ENCODE measurements at regions not wholly inside any gene's neighbourhood (a gene's known extent, or its start where the extent isn't known, plus 50 kb on each side); places are given as distances from the start of the nearest gene placed in this dataset.

DNA sequence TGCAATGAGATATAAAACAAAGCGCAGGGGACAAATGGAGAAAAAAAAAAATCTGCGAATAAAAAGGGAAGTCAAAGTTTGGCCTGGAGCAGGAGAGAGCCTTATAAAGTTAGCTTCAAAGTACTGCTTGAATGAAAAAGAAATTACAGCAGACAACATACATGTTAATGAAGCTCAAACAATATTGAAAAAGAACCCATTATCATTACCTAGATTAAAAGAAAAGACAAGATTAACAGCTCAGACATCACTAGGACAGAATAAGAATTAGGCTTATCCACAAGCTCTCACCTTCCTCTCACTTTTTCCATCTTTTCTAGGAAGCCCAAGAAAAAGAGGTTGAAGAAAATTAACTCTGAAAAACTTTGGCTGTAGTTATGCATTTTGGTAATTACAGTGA, 503.5 kb downstream of the ETNK1 start:
- no TSS peak for BruUV-seq (replicated peaks)
- no CpG with 5 or more reads among the region's 2 CpGs for WGBS, 2 experiments (ENCODE audit: extremely low coverage in 2 of 2, insufficient read length in 1 of 2)
- no peaks in the 10 kb centered on the region for H3K9me3 ChIP-seq (ENCODE audit: control insufficient read depth, insufficient read depth, low read length)
- no peaks in the 10 kb centered on the region for H4K20me1 ChIP-seq (ENCODE audit: insufficient read depth, low read length)
- no peak overlapping the region for H2BK120ac ChIP-seq (ENCODE audit: low read depth, low read length)
- H2BK20ac ChIP-seq (ENCODE audit: low read depth, low read length), result no peak overlapping the region
- no peak overlapping the region for H4K91ac ChIP-seq (ENCODE audit: insufficient read depth, low read depth, low read length)
- intact Hi-C loops (cut with micrococcal nuclease) (no loop called here), in situ Hi-C loops (cut with MboI; ENCODE audit: low sequenced_read_pairs) (no loop called here), dilution Hi-C loops (cut with HindIII; ENCODE audit: low sequenced_read_pairs, unreplicated experiment) (no loop called here)
- TF ChIP-seq, protein P1, sequence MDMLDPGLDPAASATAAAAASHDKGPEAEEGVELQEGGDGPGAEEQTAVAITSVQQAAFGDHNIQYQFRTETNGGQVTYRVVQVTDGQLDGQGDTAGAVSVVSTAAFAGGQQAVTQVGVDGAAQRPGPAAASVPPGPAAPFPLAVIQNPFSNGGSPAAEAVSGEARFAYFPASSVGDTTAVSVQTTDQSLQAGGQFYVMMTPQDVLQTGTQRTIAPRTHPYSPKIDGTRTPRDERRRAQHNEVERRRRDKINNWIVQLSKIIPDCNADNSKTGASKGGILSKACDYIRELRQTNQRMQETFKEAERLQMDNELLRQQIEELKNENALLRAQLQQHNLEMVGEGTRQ (IDR thresholded peaks at IDR 0.05; ENCODE audit: low read depth, low read length), result no peak
- TF ChIP-seq BHLHE40 (IDR thresholded peaks at IDR 0.05; ENCODE audit: low read depth, low read length) (no peak), FOS (IDR thresholded peaks at IDR 0.05; ENCODE audit: low read depth, low read length) (no peak), NFE2L2 (IDR thresholded peaks at IDR 0.05; ENCODE audit: low read depth, low read length) (no peak), MAZ (IDR thresholded peaks at IDR 0.05; ENCODE audit: borderline replicate concordance, low read depth, low read length) (no peak), RCOR1 (IDR thresholded peaks at IDR 0.05; ENCODE audit: insufficient replicate concordance, low read length) (no peak), CEBPB (IDR thresholded peaks at IDR 0.05; ENCODE audit: low read depth, low read length) (no peak), MXI1 (IDR thresholded peaks at IDR 0.05; ENCODE audit: borderline replicate concordance, low read depth, low read length) (no peak), RFX5 (IDR thresholded peaks at IDR 0.05; ENCODE audit: low read depth, low read length) (no peak), POLR2A (IDR thresholded peaks at IDR 0.05; ENCODE audit: low read depth, low read length) (no peak), MAFK (IDR thresholded peaks at IDR 0.05; ENCODE audit: low read depth, low read length) (no peak), SMC3 (IDR thresholded peaks at IDR 0.05; ENCODE audit: low read depth, low read length) (no peak)
- TF ChIP-seq, protein P2, sequence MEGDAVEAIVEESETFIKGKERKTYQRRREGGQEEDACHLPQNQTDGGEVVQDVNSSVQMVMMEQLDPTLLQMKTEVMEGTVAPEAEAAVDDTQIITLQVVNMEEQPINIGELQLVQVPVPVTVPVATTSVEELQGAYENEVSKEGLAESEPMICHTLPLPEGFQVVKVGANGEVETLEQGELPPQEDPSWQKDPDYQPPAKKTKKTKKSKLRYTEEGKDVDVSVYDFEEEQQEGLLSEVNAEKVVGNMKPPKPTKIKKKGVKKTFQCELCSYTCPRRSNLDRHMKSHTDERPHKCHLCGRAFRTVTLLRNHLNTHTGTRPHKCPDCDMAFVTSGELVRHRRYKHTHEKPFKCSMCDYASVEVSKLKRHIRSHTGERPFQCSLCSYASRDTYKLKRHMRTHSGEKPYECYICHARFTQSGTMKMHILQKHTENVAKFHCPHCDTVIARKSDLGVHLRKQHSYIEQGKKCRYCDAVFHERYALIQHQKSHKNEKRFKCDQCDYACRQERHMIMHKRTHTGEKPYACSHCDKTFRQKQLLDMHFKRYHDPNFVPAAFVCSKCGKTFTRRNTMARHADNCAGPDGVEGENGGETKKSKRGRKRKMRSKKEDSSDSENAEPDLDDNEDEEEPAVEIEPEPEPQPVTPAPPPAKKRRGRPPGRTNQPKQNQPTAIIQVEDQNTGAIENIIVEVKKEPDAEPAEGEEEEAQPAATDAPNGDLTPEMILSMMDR (conservative IDR thresholded peaks at IDR 0.05; ENCODE audit: low read depth, low read length), result no peak
- TF ChIP-seq, protein P3, sequence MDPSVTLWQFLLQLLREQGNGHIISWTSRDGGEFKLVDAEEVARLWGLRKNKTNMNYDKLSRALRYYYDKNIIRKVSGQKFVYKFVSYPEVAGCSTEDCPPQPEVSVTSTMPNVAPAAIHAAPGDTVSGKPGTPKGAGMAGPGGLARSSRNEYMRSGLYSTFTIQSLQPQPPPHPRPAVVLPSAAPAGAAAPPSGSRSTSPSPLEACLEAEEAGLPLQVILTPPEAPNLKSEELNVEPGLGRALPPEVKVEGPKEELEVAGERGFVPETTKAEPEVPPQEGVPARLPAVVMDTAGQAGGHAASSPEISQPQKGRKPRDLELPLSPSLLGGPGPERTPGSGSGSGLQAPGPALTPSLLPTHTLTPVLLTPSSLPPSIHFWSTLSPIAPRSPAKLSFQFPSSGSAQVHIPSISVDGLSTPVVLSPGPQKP (IDR thresholded peaks at IDR 0.05; ENCODE audit: borderline replicate concordance, low read depth, low read length), result no peak
- H2AK9ac ChIP-seq (replicated peaks; ENCODE audit: low read depth, low read length, poor library complexity), result no peak overlapping the region
- H3K14ac ChIP-seq (replicated peaks; ENCODE audit: low read depth, low read length), result no peak overlapping the region
- H2AK5ac ChIP-seq (ENCODE audit: low read depth, low read length), result no peak overlapping the region
- H3K23ac ChIP-seq (ENCODE audit: low read depth, low read length), result no peak overlapping the region
- DNase-seq (no peak), ATAC-seq (ENCODE audit: low read depth) (no peak)
- H3K9ac ChIP-seq (ENCODE audit: low read depth, low read length), result no peak overlapping the region
- ChIA-PET POLR2A (ENCODE audit: unreplicated experiment) (interaction anchor here (0.5 kb wide), 1 partner anchor 1686 kb away, joined by 5 read pairs; no protein-coding TSS in a partner anchor), CTCF (interaction anchor here (0.5 to 0.7 kb wide), 2 partner anchors 29 to 302 kb away, joined by 3 read pairs; no protein-coding TSS in a partner anchor)
- no peak overlapping the region for H3K18ac ChIP-seq (ENCODE audit: low read depth, low read length)
- no peak overlapping the region for H3K56ac ChIP-seq (ENCODE audit: extremely low read depth, insufficient read depth, low read length)
- no peaks in the 10 kb centered on the region for H3K36me3 ChIP-seq (ENCODE audit: control insufficient read depth, insufficient read depth, low read length)
- no peak overlapping the region for H3K4ac ChIP-seq (ENCODE audit: low read depth, low read length)
- H3K27me3 ChIP-seq (ENCODE audit: control insufficient read depth, insufficient read depth, low read length), result no peaks in the 10 kb centered on the region
- H3K79me1 ChIP-seq (ENCODE audit: low read depth in 1 of 2, low read length in 2 of 2), result no peaks in the 10 kb centered on the region
- no peak overlapping the region for H3K27ac ChIP-seq (ENCODE audit: insufficient read depth, low read length)
- H4K8ac ChIP-seq (ENCODE audit: low read depth in 2 of 2, low read length in 2 of 2), result no peak overlapping the region
- no peak overlapping the region for H2BK5ac ChIP-seq (ENCODE audit: low read depth, low read length, poor library complexity, severe bottlenecking)
- H2BK15ac ChIP-seq (ENCODE audit: low read depth, low read length), result no peak overlapping the region
- no peaks in the 10 kb centered on the region for H3K9me1 ChIP-seq (ENCODE audit: insufficient read depth, low read length)
- no peaks in the 10 kb centered on the region for H3K4me1 ChIP-seq (ENCODE audit: control insufficient read depth, insufficient read depth, low read length)
- H3K4me2 ChIP-seq (ENCODE audit: low read depth, low read length), result no peak overlapping the region
- no peak overlapping the region for H4K5ac ChIP-seq (ENCODE audit: low read depth, low read length)
- H3K4me3 ChIP-seq (ENCODE audit: insufficient read depth, low read depth, low read length), result no peak overlapping the region
- no peak overlapping the region for H2AFZ ChIP-seq (replicated peaks; ENCODE audit: low read length, poor library complexity)
